GM18520 (cell line): ENCODE measurements at regions not wholly inside any gene's neighbourhood (a gene's known extent, or its start where the extent isn't known, plus 50 kb on each side); places are given as distances from the start of the nearest gene placed in this dataset.

Experiments used
- ATAC-seq: cut with Tn5 transposase; IDR thresholded peaks from one replicate; pipeline ENCODE4 v1.9.1; 2021; ENCODE audit not compliant: unreplicated experiment

- ATAC-seq = no peak
Observed at GRCh38 chr6:91672201-91672600, 1085.3 kb upstream of the MAP3K7 start.

GRCh38 chr6:91669871-91670268 is 1083.0 kb upstream of the MAP3K7 start:
- ATAC-seq = no peak

- no peak for ATAC-seq
Observed at GRCh38 chr6:91669154-91669870, 1082.4 kb upstream of the MAP3K7 start.

- no peak for ATAC-seq
Observed at GRCh38 chr6:91667596-91667995, 1080.7 kb upstream of the MAP3K7 start.

- ATAC-seq = no peak
Observed at GRCh38 chr6:91664327-91664959, 1077.6 kb upstream of the MAP3K7 start.

- ATAC-seq = no peak
Observed at GRCh38 chr6:91660893-91661292, 1074.0 kb upstream of the MAP3K7 start.

- no peak for ATAC-seq
Observed at GRCh38 chr6:91659891-91660290, 1073.0 kb upstream of the MAP3K7 start.

- ATAC-seq = no peak
Observed at GRCh38 chr6:91654793-91655192, 1067.9 kb upstream of the MAP3K7 start.

- no peak for ATAC-seq
Observed at GRCh38 chr6:91654357-91654756, 1067.5 kb upstream of the MAP3K7 start.

- ATAC-seq = no peak
Observed at GRCh38 chr6:91653895-91654294, 1067.0 kb upstream of the MAP3K7 start.

- ATAC-seq = no peak
Observed at GRCh38 chr6:91653076-91653723, 1066.3 kb upstream of the MAP3K7 start.

GRCh38 chr6:91646649-91647048 is 1059.8 kb upstream of the MAP3K7 start:
- ATAC-seq = no peak

- ATAC-seq = no peak
Observed at GRCh38 chr6:91645811-91646210, 1058.9 kb upstream of the MAP3K7 start.

GRCh38 chr6:91637217-91637616 is 1050.3 kb upstream of the MAP3K7 start:
- ATAC-seq = no peak

GRCh38 chr6:91634791-91635190 is 1047.9 kb upstream of the MAP3K7 start:
- ATAC-seq = no peak

GRCh38 chr6:91633374-91634111 is 1046.7 kb upstream of the MAP3K7 start:
- ATAC-seq = no peak

GRCh38 chr6:91632308-91632707 is 1045.4 kb upstream of the MAP3K7 start:
- ATAC-seq = no peak

- no peak for ATAC-seq
Observed at GRCh38 chr6:91631227-91631626, 1044.4 kb upstream of the MAP3K7 start.

GRCh38 chr6:91626911-91627310 is 1040.0 kb upstream of the MAP3K7 start:
- no peak for ATAC-seq

GRCh38 chr6:91613481-91613880 is 1026.6 kb upstream of the MAP3K7 start:
- no peak for ATAC-seq

- ATAC-seq = no peak
Observed at GRCh38 chr6:91611190-91611589, 1024.3 kb upstream of the MAP3K7 start.

GRCh38 chr6:91608428-91608827 is 1021.6 kb upstream of the MAP3K7 start:
- no peak for ATAC-seq
